Endothelial cell of umbilical vein (primary cell): ENCODE measurements at regions not wholly inside any gene's neighbourhood (a gene's known extent, or its start where the extent isn't known, plus 50 kb on each side); places are given as distances from the start of the nearest gene placed in this dataset.

Experiments
- BruUV-seq: library from RNA; stranded (reverse); fragments of 400-500 nt; replicated peaks from 2 replicates; lab custom pipeline; 2021; lab: Mats Ljungman, UMichigan
- CTCF ChIA-PET: fragments of 300-600, 350-600 bp; sonication (Branson Sonifier 250); formaldehyde crosslinking; loops from one replicate; lab custom pipeline; 2021; ENCODE audit warnings: antibody characterized with exemption, inconsistent platforms; lab: Charles Lee
- POLR2A ChIA-PET: fragments of 300-600, 350-600 bp; sonication (Branson Sonifier 250); formaldehyde crosslinking; loops from one replicate; lab custom pipeline; 2021; ENCODE audit warnings: antibody characterized with exemption, inconsistent platforms; lab: Charles Lee
- DNase-seq: peaks from one replicate; pipeline ENCODE4 v3.0.0-alpha.2; 2011; ENCODE audit warnings: low read depth, low spot score
- FAIRE-seq: peaks from 2 replicates; lab custom pipeline; 2011; peaks lifted over from hg19 to GRCh38; lab: Jason Lieb, UNC
- H2AFZ ChIP-seq: 2 replicates; pipeline ENCODE4 v1.6.0; 2012; ENCODE audit warnings: low read depth, low read length, control low read depth, inconsistent platforms
- H3K27ac ChIP-seq: 2 replicates; pipeline ENCODE4 v1.5.1; 2011; ENCODE audit warnings: low read depth, mild to moderate bottlenecking, control low read depth, low read length, moderate library complexity; ENCODE audit not compliant: insufficient read depth
- H3K27me3 ChIP-seq, 2 experiments: 2 replicates each; pipeline versions ENCODE4 v1.6.0 to v1.6.1; 2011; ENCODE audit warnings: low read length in 2 of 2, mixed read lengths in 1 of 2; ENCODE audit not compliant: control insufficient read depth in 2 of 2, insufficient read depth in 2 of 2
- H3K36me3 ChIP-seq, 2 experiments: 2 replicates in 1 of 2; 3 replicates in 1 of 2; pipeline ENCODE4 v1.5.1; 2011; ENCODE audit warnings: low read length in 2 of 2, mild to moderate bottlenecking in 1 of 2, moderate library complexity in 1 of 2; ENCODE audit not compliant: control insufficient read depth in 2 of 2, insufficient read depth in 2 of 2; ENCODE audit errors: extremely low read depth in 1 of 2
- H3K4me1 ChIP-seq: 3 replicates; pipeline ENCODE4 v1.5.1; 2011; ENCODE audit warnings: mild to moderate bottlenecking, low read length; ENCODE audit not compliant: control insufficient read depth, insufficient read depth; ENCODE audit errors: extremely low read depth
- H3K4me2 ChIP-seq: 2 replicates; pipeline ENCODE4 v1.6.1; 2011; ENCODE audit warnings: low read length, control low read depth, mixed read lengths; ENCODE audit not compliant: insufficient read depth
- H3K4me3 ChIP-seq, 3 experiments: fragments of 200-600 bp in 1 of 3; sonication (generic), shearing (Covaris generic) in 1 of 3; replicated peaks in 1 of 3; 2 replicates each; pipeline ENCODE4 v1.5.1; 2011 to 2016; ENCODE audit warnings: control low read depth in 3 of 3, low read length in 3 of 3, mild to moderate bottlenecking in 2 of 3, inconsistent platforms in 1 of 3, low read depth in 1 of 3, moderate library complexity in 1 of 3; ENCODE audit not compliant: insufficient read depth in 1 of 3
- H3K79me2 ChIP-seq: 2 replicates; pipeline ENCODE4 v1.6.0; 2012; ENCODE audit warnings: low read length, inconsistent platforms; ENCODE audit not compliant: control insufficient read depth, insufficient read depth
- H3K9ac ChIP-seq: replicated peaks from 2 replicates; pipeline ENCODE3; 2011; ENCODE audit warnings: low read length, control low read depth; ENCODE audit not compliant: insufficient read depth; ENCODE audit errors: extremely low read depth
- H3K9me1 ChIP-seq: replicated peaks from 3 replicates; pipeline ENCODE4 v1.6.0; 2011; ENCODE audit warnings: mild to moderate bottlenecking, low read length; ENCODE audit not compliant: control insufficient read depth, insufficient read depth; ENCODE audit errors: extremely low read depth
- H3K9me3 ChIP-seq: replicated peaks from 2 replicates; pipeline ENCODE4 v1.5.1; 2012; ENCODE audit warnings: low read length, inconsistent platforms; ENCODE audit not compliant: control insufficient read depth, insufficient read depth
- H4K20me1 ChIP-seq: replicated peaks from 2 replicates; pipeline ENCODE3; 2011; ENCODE audit warnings: mild to moderate bottlenecking, low read length; ENCODE audit not compliant: control insufficient read depth, insufficient read depth; ENCODE audit errors: extremely low read depth
- EZH2 ChIP-seq: IDR thresholded peaks from 2 replicates; pipeline ENCODE4 v1.6.1; 2012; ENCODE audit warnings: borderline replicate concordance, low read depth, mild to moderate bottlenecking, moderate library complexity, low read length, inconsistent platforms; ENCODE audit not compliant: severe bottlenecking
- FOS ChIP-seq: IDR thresholded peaks from 2 replicates; pipeline ENCODE4 v1.6.1; 2011; ENCODE audit warnings: mild to moderate bottlenecking, low read length, moderate library complexity, borderline replicate concordance; ENCODE audit not compliant: insufficient read depth
- GATA2 ChIP-seq: IDR thresholded peaks from 2 replicates; pipeline ENCODE4 v1.7.0; 2011; ENCODE audit warnings: low read depth, mild to moderate bottlenecking, moderate library complexity, mixed read lengths, low read length; ENCODE audit not compliant: insufficient read length, insufficient read depth
- JUN ChIP-seq: IDR thresholded peaks from 2 replicates; pipeline ENCODE4 v1.6.1; 2011; ENCODE audit warnings: borderline replicate concordance, low read depth; ENCODE audit not compliant: insufficient read length, insufficient read depth
- POLR2A ChIP-seq: IDR thresholded peaks from 2 replicates; pipeline ENCODE4 v1.6.1; 2012; ENCODE audit warnings: low read depth, mild to moderate bottlenecking, control low read depth, low read length
- POLR2AphosphoS5 ChIP-seq: IDR thresholded peaks from 2 replicates; pipeline ENCODE4 v1.6.1; 2012; ENCODE audit warnings: low read depth, mild to moderate bottlenecking, control low read depth, low read length, moderate library complexity; ENCODE audit not compliant: insufficient read depth
- dilution Hi-C: fragments of 300-500 bp; cut with MboI; formaldehyde crosslinking; loops from one replicate; pipeline ENCODE4 v1.15.0; 2019; ENCODE audit warnings: low sequenced_read_pairs; ENCODE audit not compliant: extremely low pct_ligation_motif_present
- intact Hi-C: fragments of 100-400 bp; cut with micrococcal nuclease; formaldehyde crosslinking; loops from one replicate; pipeline ENCODE4 v1.10.0; 2022
- TF ChIP-seq, protein P1 (sequence below), 2 donors: IDR thresholded peaks; 1 replicate in 1 of 2; 2 replicates in 1 of 2; pipeline ENCODE4 v1.5.1; 2011; ENCODE audit warnings: low read length in 2 of 2, mild to moderate bottlenecking in 2 of 2, moderate library complexity in 2 of 2, control low read depth in 1 of 2, inconsistent platforms in 1 of 2, low read depth in 1 of 2; ENCODE audit not compliant: insufficient read depth in 1 of 2; ENCODE audit errors: extremely low read depth in 1 of 2
- TF ChIP-seq, protein P2 (sequence below): IDR thresholded peaks from 2 replicates; pipeline ENCODE4 v1.6.1; 2011; ENCODE audit not compliant: insufficient read depth, insufficient read length

DNA sequence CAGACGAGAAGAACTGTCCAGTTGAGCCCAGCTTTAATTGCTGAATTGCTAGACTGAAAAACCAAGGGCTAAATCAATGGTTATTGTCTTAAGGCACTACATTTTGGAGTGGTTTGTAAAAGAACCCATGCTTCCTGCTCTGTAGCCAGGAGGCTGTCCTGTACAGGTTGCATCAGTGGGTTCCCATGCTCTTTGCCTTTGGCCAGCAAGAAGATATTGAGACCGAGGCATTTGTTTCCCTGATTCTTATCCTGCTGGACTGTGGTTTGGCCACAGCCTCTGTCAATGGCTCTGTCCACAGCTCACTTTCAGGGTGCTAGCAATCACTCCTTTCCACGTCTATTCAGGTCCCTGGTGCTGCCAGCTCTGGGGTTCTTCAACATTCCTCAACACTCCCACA is 89.6 kb downstream of the FAM43A start:
- Histone ChIP-seq H3K9ac (no peak overlapping the region), H3K4me2 (no peak overlapping the region), H4K20me1 (no peaks in the 10 kb centered on the region), H2AFZ (no peak overlapping the region), H3K9me1 (no peaks in the 10 kb centered on the region), H3K27me3 (no peaks in the 10 kb centered on the region), H3K79me2 (no peaks in the 10 kb centered on the region), H3K9me3 (no peaks in the 10 kb centered on the region), H3K27ac (no peak overlapping the region), H3K4me3 (no peak overlapping the region), H3K4me1 (peaks cover 28% of the 10 kb centered on the region), H3K36me3 (no peaks in the 10 kb centered on the region)
- BruUV-seq, result no TSS peak
- dilution Hi-C loops, result no loop called here
- POLR2A ChIA-PET, result interaction anchor here (0.7 kb wide), 1 partner anchor 695 kb away, joined by 3 read pairs; no protein-coding TSS in a partner anchor
- CTCF ChIA-PET, result no interaction called here
- intact Hi-C loops, result no loop called here
- FAIRE-seq, result peak; percentile 56
- no peak for TF ChIP-seq GATA2
- TF ChIP-seq, protein P1, sequence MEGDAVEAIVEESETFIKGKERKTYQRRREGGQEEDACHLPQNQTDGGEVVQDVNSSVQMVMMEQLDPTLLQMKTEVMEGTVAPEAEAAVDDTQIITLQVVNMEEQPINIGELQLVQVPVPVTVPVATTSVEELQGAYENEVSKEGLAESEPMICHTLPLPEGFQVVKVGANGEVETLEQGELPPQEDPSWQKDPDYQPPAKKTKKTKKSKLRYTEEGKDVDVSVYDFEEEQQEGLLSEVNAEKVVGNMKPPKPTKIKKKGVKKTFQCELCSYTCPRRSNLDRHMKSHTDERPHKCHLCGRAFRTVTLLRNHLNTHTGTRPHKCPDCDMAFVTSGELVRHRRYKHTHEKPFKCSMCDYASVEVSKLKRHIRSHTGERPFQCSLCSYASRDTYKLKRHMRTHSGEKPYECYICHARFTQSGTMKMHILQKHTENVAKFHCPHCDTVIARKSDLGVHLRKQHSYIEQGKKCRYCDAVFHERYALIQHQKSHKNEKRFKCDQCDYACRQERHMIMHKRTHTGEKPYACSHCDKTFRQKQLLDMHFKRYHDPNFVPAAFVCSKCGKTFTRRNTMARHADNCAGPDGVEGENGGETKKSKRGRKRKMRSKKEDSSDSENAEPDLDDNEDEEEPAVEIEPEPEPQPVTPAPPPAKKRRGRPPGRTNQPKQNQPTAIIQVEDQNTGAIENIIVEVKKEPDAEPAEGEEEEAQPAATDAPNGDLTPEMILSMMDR (IDR thresholded peaks at IDR 0.05; ENCODE audit: extremely low read depth in 1 of 2, insufficient read depth in 1 of 2, low read depth in 1 of 2, low read length in 2 of 2), result no peak
- no peak for TF ChIP-seq POLR2A
- no peak for TF ChIP-seq FOS
- TF ChIP-seq JUN, result no peak
- TF ChIP-seq, protein P2, sequence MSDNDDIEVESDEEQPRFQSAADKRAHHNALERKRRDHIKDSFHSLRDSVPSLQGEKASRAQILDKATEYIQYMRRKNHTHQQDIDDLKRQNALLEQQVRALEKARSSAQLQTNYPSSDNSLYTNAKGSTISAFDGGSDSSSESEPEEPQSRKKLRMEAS, result no peak
- TF ChIP-seq EZH2, result no peak
- no peak for TF ChIP-seq POLR2AphosphoS5
- DNase-seq, result no peak
